Panc1 (cell line): ENCODE measurements at regions not wholly inside any gene's neighbourhood (a gene's known extent, or its start where the extent isn't known, plus 50 kb on each side); places are given as distances from the start of the nearest gene placed in this dataset.

ENCODE experiments used
- ATAC-seq: fragments of 200-7000 bp; cut with Tn5 transposase; 2 replicates; pipeline ENCODE4 v1.9.1; 2020; ENCODE audit warnings: mild to moderate bottlenecking, moderate library complexity
- BruUV-seq: library from RNA; stranded (reverse); fragments of 400-500 nt; replicated peaks from 2 replicates; lab custom pipeline; 2021; lab: Mats Ljungman, UMichigan
- CTCF ChIA-PET: fragments of 300-600 bp; sonication (Branson Sonifier 250); formaldehyde crosslinking; loops from one replicate; lab custom pipeline; 2022; ENCODE audit warnings: antibody characterized with exemption; lab: Charles Lee
- POLR2A ChIA-PET: fragments of 300-600 bp; sonication (Branson Sonifier 250); formaldehyde crosslinking; loops from one replicate; lab custom pipeline; 2022; ENCODE audit warnings: antibody characterized with exemption; lab: Charles Lee
- DNase-seq: peaks from one replicate; pipeline ENCODE4 v3.0.0-alpha.2; 2010; ENCODE audit warnings: low read depth, low spot score
- H3K27ac ChIP-seq: 2 replicates; pipeline ENCODE4 v1.5.1; 2011; ENCODE audit warnings: mild to moderate bottlenecking, low read length, inconsistent platforms
- H3K27me3 ChIP-seq: fragments of 200-500 bp; sonication (Bioruptor generic); 2 replicates; pipeline ENCODE4 v1.6.0; 2014; ENCODE audit warnings: low read length, inconsistent platforms; ENCODE audit not compliant: control insufficient read depth, insufficient read depth
- H3K36me3 ChIP-seq: fragments of 200-500 bp; sonication (Bioruptor generic); 2 replicates; pipeline ENCODE4 v1.5.1; 2014; ENCODE audit warnings: inconsistent platforms, mild to moderate bottlenecking, low read length, moderate library complexity; ENCODE audit not compliant: control insufficient read depth, insufficient read depth
- H3K4me1 ChIP-seq: 2 replicates; pipeline ENCODE4 v1.5.1; 2011; ENCODE audit warnings: inconsistent platforms, mild to moderate bottlenecking, low read length, moderate library complexity; ENCODE audit not compliant: control insufficient read depth, insufficient read depth
- H3K4me3 ChIP-seq, 2 experiments: 2 replicates each; pipeline ENCODE4 v1.5.1; 2011 to 2012; ENCODE audit warnings: low read depth in 2 of 2, low read length in 2 of 2, mild to moderate bottlenecking in 2 of 2, inconsistent platforms in 1 of 2, moderate library complexity in 1 of 2
- H3K9me3 ChIP-seq: fragments of 200-500 bp; sonication (Bioruptor generic); 2 replicates; pipeline ENCODE4 v1.5.1; 2014; ENCODE audit warnings: low read depth, mild to moderate bottlenecking, inconsistent platforms, low read length, moderate library complexity; ENCODE audit not compliant: control insufficient read depth, insufficient read depth
- CTCF ChIP-seq: fragments of 450-650 bp; IDR thresholded peaks from 2 replicates; pipeline ENCODE4 v1.5.1; 2017; ENCODE audit warnings: mild to moderate bottlenecking
- POLR2AphosphoS5 ChIP-seq: IDR thresholded peaks from 2 replicates; pipeline ENCODE4 v1.6.1; 2012; ENCODE audit warnings: mild to moderate bottlenecking, low read depth, low read length, moderate library complexity
- REST ChIP-seq, 2 experiments: IDR thresholded peaks; 2 replicates each; pipeline ENCODE4 v1.6.1; 2011 to 2012; ENCODE audit warnings: low read depth in 2 of 2, control low read depth in 1 of 2, low read length in 1 of 2, mild to moderate bottlenecking in 1 of 2, moderate library complexity in 1 of 2; ENCODE audit not compliant: insufficient read depth in 1 of 2
- SIN3A ChIP-seq: IDR thresholded peaks from 2 replicates; pipeline ENCODE4 v1.6.1; 2012; ENCODE audit warnings: low read depth, mild to moderate bottlenecking, low read length, moderate library complexity, borderline replicate concordance; ENCODE audit not compliant: insufficient read depth
- TCF7L2 ChIP-seq: IDR thresholded peaks from 2 replicates; pipeline ENCODE4 v1.6.1; 2011; ENCODE audit warnings: mild to moderate bottlenecking, low read depth, low read length, inconsistent platforms
- in situ Hi-C: cut with HindIII; loops from 2 replicates; pipeline ENCODE4 v1.10.0; 2016; ENCODE audit warnings: low sequenced_read_pairs, low pct_unique_long_range_greater_than_20kb
- intact Hi-C: fragments of 100-400 bp; cut with micrococcal nuclease; formaldehyde crosslinking; loops from one replicate; pipeline ENCODE4 v1.10.0; 2022; ENCODE audit not compliant: unreplicated experiment

GRCh38 chr4:177961761-177962380 is 519.6 kb upstream of the AGA start:
- in situ Hi-C loops: no loop called here
- POLR2A ChIA-PET: no interaction called here
- intact Hi-C loops: no loop called here
- DNase-seq: no peak
- no peak overlapping the region for H3K4me3 ChIP-seq
- CTCF ChIA-PET: no interaction called here
- H3K27ac ChIP-seq: no peak overlapping the region
- H3K4me1 ChIP-seq: no peaks in the 10 kb centered on the region
- TF ChIP-seq REST (IDR thresholded peaks at IDR 0.05; ENCODE audit: insufficient read depth in 1 of 2, low read depth in 2 of 2, low read length in 1 of 2) (no peak), TCF7L2 (no peak), SIN3A (no peak), CTCF (no peak), POLR2AphosphoS5 (no peak)
- no peaks in the 10 kb centered on the region for H3K36me3 ChIP-seq
- BruUV-seq: no TSS peak
- no peaks in the 10 kb centered on the region for H3K9me3 ChIP-seq
- H3K27me3 ChIP-seq: no peaks in the 10 kb centered on the region
- no peak for ATAC-seq

GRCh38 chr4:177964061-177964460 is 521.8 kb upstream of the AGA start:
- no peak for DNase-seq
- in situ Hi-C loops (no loop called here), intact Hi-C loops (no loop called here)
- H3K9me3 ChIP-seq: no peaks in the 10 kb centered on the region
- TF ChIP-seq REST (IDR thresholded peaks at IDR 0.05; ENCODE audit: insufficient read depth in 1 of 2, low read depth in 2 of 2, low read length in 1 of 2) (no peak), POLR2AphosphoS5 (no peak), SIN3A (no peak), TCF7L2 (no peak), CTCF (no peak)
- H3K27ac ChIP-seq: no peak overlapping the region
- BruUV-seq: no TSS peak
- no peaks in the 10 kb centered on the region for H3K36me3 ChIP-seq
- no peak for ATAC-seq
- CTCF ChIA-PET: no interaction called here
- POLR2A ChIA-PET: no interaction called here
- H3K4me3 ChIP-seq: no peak overlapping the region
- H3K27me3 ChIP-seq: no peaks in the 10 kb centered on the region
- no peaks in the 10 kb centered on the region for H3K4me1 ChIP-seq
